NCI-H2029 (cell line): ENCODE measurements at regions not wholly inside any gene's neighbourhood (a gene's known extent, or its start where the extent isn't known, plus 50 kb on each side); places are given as distances from the start of the nearest gene placed in this dataset.

ENCODE experiments used
- DNase-seq: peaks from one replicate; lab custom pipeline; 2025; lab: John Stamatoyannopoulos, UW

GRCh38 chr4:18247189-18247588, 225.6 kb upstream of the LCORL start:
- no peak for DNase-seq

DNA sequence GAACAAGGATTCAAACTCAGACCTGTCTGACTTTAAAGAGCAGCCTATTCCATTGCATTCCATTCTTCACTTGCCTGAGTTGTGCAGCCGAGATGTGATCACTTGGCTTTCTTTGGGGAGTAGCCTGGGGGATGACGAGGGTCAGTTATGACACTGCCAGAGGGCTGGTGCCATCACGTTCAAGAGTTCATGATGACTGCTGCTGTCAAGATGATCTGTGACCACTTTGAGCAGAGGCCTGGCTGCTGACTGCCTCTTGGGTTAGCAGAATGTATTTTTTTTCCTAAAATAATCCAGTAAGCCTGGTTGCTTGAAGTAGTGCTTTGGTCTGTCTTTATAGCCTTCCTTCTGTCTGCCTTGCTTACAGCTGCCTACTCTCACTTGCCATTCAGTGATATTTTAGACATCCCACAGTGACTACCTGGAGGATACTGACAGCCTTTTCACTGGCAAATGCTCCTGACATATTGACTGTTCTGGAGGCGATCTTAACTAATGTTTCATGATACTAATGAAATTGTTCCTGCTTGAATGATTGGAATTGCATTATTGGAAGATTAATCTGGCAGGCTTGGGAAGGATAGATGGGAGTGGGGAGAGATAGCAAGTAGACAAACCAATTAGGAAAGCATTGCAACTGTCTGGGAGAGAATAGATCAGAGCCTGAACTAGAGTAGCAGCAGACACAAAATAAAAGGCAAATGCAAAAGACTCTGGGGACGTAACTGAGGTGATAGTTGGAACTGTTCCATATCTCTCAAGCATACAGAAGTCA, 221.6 kb upstream of the LCORL start:
- DNase-seq: no peak

DNA sequence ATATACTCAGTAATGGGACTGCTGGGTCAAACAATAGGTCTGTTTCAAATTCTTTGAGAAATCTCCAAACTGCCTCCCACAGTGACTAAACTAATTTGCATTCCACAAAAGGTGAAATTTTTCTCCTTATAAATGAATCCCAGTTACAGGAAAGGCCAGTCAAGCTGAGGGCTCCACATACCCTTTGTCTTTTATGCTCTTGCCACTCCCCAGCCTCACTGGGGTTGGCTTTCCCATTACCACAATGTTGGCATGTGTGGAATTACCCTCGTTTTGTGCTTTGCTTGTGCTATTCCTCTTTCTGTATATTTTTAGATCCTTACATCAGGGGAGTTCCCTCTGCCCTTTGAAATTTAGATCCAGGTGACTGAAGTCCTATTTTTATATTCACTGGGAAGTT, 220.2 kb upstream of the LCORL start:
- DNase-seq: no peak

DNA sequence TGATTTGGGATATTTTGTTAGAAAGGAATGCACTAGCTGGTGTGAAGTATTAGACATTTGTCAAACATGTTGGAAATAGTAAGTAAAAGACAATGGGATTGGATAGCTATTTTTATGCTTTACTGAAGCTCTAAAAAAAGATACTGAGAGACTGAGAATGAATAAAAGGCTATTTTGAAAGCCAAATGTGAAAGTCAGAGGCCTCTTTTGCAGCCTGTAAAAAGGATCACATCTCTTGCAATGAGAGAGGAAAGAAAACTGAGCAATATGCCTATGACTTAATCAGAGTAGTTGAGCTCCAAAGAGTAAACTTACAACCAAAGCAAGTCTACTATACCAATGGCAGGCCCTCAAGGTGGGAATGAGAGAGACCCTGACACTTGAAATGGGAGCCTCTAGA, 212.6 kb upstream of the LCORL start:
- DNase-seq: no peak

- no peak for DNase-seq
Measured at GRCh38 chr4:18231726-18232125, 210.2 kb upstream of the LCORL start.

DNA sequence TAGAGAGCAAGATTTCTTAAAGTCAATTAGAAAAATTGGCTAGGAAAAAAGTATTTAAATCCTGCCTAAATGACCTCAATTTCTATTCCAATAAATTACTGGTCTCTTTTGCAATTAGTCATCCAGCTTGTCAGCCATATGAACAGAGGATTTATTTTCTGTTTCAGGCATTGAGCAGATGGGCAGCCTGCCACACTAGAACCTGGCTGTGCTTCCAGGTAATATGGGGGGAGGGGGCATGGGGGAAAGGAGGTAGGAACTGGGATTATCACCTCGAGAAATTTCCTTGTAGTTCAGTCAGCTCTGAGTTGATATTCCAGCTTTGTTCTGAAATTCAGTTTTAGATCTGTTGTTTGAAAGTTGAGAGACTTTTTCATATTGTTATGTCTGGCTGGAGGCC, 206.3 kb upstream of the LCORL start:
- no peak for DNase-seq

- DNase-seq: no peak
Measured at GRCh38 chr4:18214411-18215055, 193.0 kb upstream of the LCORL start.

GRCh38 chr4:18213576-18214198, 192.1 kb upstream of the LCORL start:
- no peak for DNase-seq

- no peak for DNase-seq
Measured at GRCh38 chr4:18209448-18209847, 187.9 kb upstream of the LCORL start.

DNA sequence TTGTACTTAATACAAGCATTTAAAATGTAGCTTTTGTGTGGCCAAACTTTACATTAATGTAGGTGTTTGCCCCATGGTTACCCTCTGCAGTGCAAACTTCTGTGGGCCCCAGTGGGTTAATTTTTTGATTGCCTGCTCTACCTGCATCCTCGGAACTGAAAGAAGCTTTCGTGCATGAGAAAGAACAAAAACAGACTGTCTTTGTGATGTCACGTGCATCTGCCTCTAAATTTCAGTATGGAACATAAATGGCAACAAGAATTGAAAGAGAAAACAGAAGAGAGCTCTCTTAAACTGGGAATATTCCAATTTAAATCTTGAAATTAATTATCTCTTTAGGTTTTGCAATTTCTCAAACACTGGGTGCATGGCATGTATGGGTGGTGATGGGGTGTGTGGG, 182.4 kb upstream of the LCORL start:
- DNase-seq: no peak

- DNase-seq: no peak
Measured at GRCh38 chr4:18202486-18202885, 180.9 kb upstream of the LCORL start.

DNA sequence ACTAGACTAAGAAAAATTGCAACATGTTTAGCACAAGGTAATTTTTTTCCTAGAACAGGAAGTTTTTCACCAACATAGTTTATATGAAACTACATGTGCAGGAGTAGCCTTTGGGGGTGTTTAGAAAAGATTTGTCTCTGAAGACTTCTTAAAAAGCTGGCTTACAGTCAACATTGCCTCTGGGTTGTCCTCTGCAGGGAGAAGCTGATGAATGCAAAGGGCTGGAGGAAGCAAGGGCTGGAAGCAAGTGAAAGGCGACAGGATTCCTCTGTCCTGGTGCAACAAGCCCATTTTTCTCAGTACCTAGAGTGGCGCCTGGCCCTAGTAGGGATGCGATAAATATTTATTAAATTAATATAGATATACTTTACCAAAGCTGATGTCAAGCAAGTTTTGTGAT, 180.3 kb upstream of the LCORL start:
- DNase-seq: no peak

DNA sequence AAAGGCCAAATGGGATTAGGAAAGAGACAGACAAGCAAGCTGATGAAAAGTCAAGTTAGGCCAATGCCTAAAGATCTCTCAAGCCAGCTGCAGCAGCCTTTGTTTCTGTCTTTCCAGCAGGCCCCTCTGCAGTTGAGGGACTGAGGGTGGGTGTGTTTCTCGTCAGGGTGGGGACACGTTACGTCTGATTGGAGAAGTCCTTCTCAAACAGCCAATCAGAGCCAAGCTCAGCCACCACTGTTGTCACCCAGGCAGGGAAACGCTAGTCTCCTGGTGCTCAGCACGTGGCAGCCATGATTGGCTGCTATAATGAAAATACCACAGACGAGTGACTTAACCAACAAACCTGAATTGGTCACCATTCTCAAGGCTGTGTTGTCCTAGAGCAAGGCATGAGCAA, 177.1 kb upstream of the LCORL start:
- DNase-seq: no peak

DNA sequence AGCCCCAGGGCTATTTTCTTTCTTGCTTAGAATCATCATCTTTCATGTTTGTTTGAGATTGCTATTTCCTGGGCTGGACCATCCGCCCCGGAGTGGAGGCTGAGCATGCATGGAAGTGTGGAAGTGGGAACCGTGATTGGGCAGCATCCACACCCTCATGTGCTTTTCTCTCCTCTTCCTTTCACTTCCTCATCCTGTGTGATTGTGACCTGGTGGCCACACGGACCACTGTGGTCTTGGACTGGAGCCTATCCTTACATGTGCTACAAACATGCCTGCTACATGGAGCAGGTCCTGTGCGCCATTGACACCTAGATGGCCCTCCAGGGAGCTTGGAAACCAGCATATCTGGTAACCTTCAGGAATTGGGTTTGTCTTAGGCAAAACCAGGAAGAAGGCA, 175.9 kb upstream of the LCORL start:
- no peak for DNase-seq

DNA sequence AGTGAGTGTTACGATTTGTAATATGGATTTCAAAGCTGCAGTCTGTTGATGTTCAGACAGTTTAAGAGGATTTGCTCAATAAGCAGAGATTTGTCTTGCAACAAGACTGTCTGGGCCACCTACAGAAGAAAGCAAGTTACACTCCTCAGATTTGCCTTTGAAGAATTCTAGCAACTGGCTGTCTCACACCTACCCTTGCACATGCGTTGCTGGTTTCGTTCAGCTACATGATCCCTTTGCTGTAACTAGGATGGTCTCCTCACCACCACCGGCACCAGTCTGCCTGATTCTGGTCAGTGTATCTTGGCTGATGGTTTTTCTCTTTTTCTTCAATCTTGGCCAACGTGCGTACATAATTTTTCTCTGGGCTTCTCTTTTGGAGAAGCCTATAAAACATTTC, 172.7 kb upstream of the LCORL start:
- no peak for DNase-seq

DNA sequence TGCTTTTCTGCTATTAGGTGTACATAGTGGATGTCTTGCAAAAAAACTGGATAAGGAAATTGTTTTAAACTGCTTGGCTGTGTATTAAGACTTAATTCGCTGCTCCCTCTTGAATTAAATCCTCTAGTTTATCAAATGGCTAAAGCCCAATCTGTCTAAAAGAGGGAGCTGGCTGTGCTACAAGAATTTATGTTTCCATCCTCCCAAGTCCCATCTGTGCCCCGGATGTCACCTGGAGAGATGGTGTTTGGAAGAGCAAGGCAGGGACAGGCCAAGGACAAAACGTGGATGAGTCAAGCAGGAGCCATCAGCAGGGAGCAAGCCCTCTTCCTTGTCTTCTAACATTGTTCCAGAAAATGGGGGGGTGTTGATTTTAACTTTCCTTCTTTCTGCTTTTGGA, 171.3 kb upstream of the LCORL start:
- DNase-seq: no peak

DNA sequence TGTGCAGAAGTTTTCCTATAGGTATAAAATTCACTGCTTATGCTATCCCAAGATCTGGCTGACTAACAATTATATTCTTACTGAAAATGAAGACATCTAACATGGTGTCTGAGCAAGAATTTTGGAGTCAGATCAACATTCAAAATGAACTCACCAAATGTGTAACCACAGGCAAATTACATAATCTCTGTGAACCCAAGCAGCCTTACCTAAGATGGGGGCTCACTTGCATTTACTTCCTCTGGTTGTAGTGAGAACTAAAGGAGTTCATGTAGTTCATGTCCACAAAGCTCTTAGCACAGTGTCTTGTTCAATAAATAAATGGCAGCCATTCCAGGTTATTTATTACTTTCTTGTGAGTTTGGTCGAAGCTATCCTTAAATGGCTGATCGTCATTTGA, 163.9 kb upstream of the LCORL start:
- DNase-seq: no peak

- DNase-seq: no peak
Measured at GRCh38 chr4:18180892-18181291, 159.3 kb upstream of the LCORL start.

DNA sequence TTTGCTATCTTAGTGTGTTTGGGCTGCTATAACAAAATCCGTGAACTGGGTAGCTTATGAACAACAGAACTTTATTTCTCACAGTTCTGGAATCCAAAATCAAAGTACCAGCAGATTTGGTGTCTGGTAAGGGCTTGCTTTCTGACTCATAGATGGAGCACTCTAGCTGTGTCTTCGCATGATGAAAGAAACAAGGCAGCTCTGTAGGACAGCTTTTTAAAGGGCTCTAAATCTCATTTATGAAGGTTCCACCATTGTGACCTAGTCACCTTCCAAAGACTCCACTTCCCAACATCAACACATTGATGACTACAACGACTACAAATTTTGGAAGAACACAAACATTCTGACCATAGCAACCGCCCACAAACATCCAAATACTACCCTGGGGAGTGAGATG, 158.6 kb upstream of the LCORL start:
- DNase-seq: no peak

GRCh38 chr4:18171896-18172295, 150.3 kb upstream of the LCORL start:
- no peak for DNase-seq

GRCh38 chr4:18167831-18168230, 146.3 kb upstream of the LCORL start:
- no peak for DNase-seq

- DNase-seq: no peak
Measured at GRCh38 chr4:18166925-18167324, 145.4 kb upstream of the LCORL start.

DNA sequence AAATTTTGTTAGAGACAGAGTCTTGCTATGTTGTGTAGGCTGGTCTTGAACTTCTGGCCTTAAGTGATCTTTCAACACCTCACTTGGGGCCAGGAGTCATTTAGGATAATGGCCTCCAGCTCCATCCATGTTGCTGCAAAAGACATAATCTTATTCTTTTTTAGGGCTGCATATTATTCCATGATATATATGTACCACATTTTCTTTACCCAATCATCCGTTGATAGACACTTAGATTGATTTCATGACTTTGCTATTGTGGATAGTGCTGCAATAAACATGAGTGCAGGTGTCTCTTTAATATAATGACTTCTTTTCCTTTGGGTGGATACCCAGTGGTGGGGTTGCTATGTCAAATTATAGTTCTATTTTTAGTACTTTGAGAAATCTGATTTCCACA, 140.9 kb upstream of the LCORL start:
- no peak for DNase-seq
